Astrocyte (in vitro differentiated cells and primary cell): ENCODE measurements at regions not wholly inside any gene's neighbourhood (a gene's known extent, or its start where the extent isn't known, plus 50 kb on each side); places are given as distances from the start of the nearest gene placed in this dataset.

Source experiments
- CTCF ChIP-seq: IDR thresholded peaks from 2 replicates; pipeline ENCODE4 v1.5.1; 2011; ENCODE audit warnings: low read depth, mild to moderate bottlenecking, inconsistent platforms, low read length, moderate library complexity; ENCODE audit not compliant: insufficient read depth
- EZH2 ChIP-seq: IDR thresholded peaks from 2 replicates; pipeline ENCODE4 v1.6.1; 2012; ENCODE audit warnings: mild to moderate bottlenecking, low read length, inconsistent platforms; ENCODE audit not compliant: insufficient read depth

- TF ChIP-seq CTCF, result no peak
- no peak for TF ChIP-seq EZH2
These were observed 756.4 kb upstream of the CDH7 start for GRCh38 chr18:64994370-64994769.
